Neural cell (in vitro differentiated cells): ENCODE measurements at regions not wholly inside any gene's neighbourhood (a gene's known extent, or its start where the extent isn't known, plus 50 kb on each side); places are given as distances from the start of the nearest gene placed in this dataset.

Source experiments
- EP300 ChIP-seq: fragments of 450-650 bp; conservative IDR thresholded peaks from 2 replicates; pipeline ENCODE4 v1.6.1; 2014; ENCODE audit warnings: antibody characterized with exemption, mild to moderate bottlenecking, moderate library complexity; ENCODE audit not compliant: poor library complexity, severe bottlenecking
- TF ChIP-seq, protein P1 (sequence below): fragments of 450-650 bp; IDR thresholded peaks from 2 replicates; pipeline ENCODE4 v1.5.1; 2014; ENCODE audit warnings: antibody characterized with exemption, mild to moderate bottlenecking, moderate library complexity; ENCODE audit not compliant: poor library complexity, severe bottlenecking
- TF ChIP-seq, protein P2 (sequence below): IDR thresholded peaks from 2 replicates; pipeline ENCODE4 v1.6.1; 2012; ENCODE audit warnings: borderline replicate concordance

DNA sequence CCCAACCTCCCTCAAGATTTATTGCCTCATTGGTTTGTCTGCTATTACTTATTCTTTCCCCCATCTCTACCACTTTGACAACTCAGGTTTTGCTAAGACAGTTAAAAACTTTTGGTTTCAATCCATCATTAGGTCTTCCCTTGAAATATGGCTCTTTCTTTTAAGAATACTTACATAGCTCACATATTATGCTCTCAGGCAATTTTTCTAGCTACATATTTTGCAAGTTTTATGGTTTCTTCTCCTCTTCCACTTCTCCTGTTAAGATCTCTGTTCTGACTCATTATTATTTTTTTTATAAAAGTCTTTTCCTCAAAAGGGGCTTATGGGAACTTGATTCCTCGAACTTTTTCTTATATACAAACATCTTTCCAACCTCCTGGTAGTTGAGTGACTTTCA, 192.4 kb upstream of the MPPED2 start:
- TF ChIP-seq, protein P1, sequence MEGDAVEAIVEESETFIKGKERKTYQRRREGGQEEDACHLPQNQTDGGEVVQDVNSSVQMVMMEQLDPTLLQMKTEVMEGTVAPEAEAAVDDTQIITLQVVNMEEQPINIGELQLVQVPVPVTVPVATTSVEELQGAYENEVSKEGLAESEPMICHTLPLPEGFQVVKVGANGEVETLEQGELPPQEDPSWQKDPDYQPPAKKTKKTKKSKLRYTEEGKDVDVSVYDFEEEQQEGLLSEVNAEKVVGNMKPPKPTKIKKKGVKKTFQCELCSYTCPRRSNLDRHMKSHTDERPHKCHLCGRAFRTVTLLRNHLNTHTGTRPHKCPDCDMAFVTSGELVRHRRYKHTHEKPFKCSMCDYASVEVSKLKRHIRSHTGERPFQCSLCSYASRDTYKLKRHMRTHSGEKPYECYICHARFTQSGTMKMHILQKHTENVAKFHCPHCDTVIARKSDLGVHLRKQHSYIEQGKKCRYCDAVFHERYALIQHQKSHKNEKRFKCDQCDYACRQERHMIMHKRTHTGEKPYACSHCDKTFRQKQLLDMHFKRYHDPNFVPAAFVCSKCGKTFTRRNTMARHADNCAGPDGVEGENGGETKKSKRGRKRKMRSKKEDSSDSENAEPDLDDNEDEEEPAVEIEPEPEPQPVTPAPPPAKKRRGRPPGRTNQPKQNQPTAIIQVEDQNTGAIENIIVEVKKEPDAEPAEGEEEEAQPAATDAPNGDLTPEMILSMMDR: no peak
- TF ChIP-seq EP300: no peak
- TF ChIP-seq, protein P2, sequence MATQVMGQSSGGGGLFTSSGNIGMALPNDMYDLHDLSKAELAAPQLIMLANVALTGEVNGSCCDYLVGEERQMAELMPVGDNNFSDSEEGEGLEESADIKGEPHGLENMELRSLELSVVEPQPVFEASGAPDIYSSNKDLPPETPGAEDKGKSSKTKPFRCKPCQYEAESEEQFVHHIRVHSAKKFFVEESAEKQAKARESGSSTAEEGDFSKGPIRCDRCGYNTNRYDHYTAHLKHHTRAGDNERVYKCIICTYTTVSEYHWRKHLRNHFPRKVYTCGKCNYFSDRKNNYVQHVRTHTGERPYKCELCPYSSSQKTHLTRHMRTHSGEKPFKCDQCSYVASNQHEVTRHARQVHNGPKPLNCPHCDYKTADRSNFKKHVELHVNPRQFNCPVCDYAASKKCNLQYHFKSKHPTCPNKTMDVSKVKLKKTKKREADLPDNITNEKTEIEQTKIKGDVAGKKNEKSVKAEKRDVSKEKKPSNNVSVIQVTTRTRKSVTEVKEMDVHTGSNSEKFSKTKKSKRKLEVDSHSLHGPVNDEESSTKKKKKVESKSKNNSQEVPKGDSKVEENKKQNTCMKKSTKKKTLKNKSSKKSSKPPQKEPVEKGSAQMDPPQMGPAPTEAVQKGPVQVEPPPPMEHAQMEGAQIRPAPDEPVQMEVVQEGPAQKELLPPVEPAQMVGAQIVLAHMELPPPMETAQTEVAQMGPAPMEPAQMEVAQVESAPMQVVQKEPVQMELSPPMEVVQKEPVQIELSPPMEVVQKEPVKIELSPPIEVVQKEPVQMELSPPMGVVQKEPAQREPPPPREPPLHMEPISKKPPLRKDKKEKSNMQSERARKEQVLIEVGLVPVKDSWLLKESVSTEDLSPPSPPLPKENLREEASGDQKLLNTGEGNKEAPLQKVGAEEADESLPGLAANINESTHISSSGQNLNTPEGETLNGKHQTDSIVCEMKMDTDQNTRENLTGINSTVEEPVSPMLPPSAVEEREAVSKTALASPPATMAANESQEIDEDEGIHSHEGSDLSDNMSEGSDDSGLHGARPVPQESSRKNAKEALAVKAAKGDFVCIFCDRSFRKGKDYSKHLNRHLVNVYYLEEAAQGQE: no peak
